GM10266 (cell line): ENCODE measurements at regions not wholly inside any gene's neighbourhood (a gene's known extent, or its start where the extent isn't known, plus 50 kb on each side); places are given as distances from the start of the nearest gene placed in this dataset.

ENCODE experiments used
- DNase-seq: peaks from one replicate; pipeline ENCODE4 v3.0.0; 2012; ENCODE audit errors: extremely low spot score
- TF ChIP-seq, protein P1 (sequence below): IDR thresholded peaks from 2 replicates; pipeline ENCODE4 v1.5.1; 2012; ENCODE audit warnings: mild to moderate bottlenecking, low read depth; ENCODE audit not compliant: control insufficient read depth, insufficient read depth; ENCODE audit errors: missing control alignments

DNA sequence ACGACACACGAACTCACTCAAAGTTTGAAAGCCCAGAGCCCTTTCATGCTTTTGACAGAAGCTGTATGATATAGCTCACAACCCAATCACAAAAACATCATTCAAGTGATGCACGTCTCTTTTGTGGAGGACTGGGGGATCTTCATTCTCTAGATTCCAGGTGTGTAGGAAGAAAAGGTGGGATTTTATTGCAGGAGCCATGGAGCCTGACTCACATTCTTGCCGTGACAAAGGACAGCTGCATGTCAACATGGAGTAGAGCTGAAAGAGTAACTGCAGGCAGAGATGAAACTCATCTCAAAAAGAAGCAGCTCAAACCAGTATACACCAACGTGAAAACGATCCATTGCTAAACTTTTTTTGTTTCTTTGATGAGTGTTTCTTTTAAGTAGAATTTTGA lies 50.9 kb upstream of the PDE1A start:
- DNase-seq = no peak
- TF ChIP-seq, protein P1, sequence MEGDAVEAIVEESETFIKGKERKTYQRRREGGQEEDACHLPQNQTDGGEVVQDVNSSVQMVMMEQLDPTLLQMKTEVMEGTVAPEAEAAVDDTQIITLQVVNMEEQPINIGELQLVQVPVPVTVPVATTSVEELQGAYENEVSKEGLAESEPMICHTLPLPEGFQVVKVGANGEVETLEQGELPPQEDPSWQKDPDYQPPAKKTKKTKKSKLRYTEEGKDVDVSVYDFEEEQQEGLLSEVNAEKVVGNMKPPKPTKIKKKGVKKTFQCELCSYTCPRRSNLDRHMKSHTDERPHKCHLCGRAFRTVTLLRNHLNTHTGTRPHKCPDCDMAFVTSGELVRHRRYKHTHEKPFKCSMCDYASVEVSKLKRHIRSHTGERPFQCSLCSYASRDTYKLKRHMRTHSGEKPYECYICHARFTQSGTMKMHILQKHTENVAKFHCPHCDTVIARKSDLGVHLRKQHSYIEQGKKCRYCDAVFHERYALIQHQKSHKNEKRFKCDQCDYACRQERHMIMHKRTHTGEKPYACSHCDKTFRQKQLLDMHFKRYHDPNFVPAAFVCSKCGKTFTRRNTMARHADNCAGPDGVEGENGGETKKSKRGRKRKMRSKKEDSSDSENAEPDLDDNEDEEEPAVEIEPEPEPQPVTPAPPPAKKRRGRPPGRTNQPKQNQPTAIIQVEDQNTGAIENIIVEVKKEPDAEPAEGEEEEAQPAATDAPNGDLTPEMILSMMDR = no peak

DNA sequence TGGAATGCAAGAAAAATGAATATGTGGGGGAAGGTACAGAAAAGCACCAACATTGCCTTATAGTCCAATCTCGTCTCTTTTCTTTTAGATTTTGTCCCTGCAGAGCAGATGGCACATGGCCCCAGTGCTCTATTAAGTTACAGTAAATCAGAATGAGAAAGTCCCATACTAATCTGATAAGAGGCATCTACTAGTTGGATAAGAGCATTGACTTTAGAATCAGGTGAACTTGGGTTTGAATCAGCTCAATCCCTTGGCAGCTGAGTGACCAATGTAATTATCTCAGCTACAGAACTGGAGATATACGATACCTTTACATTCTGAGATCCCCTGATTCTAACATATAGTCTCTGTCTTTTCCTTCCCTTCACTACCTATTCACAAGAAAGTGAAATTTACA lies 54.8 kb upstream of the PDE1A start:
- TF ChIP-seq, protein P1 = no peak

DNA sequence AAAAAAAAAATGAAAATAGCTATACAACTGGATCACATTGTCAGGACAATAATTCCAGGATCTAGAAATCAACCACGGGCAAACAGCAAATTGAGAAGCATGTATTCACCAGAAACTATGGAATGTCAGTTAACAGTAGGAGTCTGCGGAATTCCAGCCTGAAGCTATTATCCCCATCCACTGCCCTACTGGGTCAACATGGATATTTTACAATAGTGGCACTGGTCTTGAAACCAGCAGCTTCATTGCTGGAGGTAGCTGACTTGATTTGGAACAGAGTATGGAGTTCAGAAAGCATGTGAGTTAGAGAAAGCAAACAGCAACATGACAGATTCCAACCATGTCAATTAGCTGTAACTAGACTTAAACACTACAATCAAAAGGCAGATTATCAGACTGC lies 55.7 kb upstream of the PDE1A start:
- TF ChIP-seq, protein P1 = no peak
- DNase-seq = no peak

More for the DNA sequence above, 54.8 kb upstream of the PDE1A start:
- DNase-seq = no peak

DNA sequence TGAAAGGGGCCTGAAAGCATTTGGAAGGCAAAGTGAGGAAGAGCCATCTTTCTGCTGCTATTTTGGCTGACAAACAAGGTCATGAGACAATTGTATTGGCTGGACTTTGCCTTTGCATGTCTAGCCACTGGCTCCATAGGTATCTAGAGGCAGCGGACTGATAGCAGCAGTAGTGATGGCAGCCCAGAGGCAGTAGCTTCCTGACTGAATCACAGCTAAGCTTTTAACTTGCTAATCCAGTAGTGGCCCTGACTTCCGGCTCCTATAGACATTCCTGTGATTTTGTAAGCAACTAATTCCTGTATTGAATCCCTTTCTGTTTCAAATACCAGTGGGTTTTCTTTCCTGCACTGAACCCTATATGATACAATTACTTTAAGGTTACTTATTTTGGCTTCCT lies 69.8 kb upstream of the PDE1A start:
- TF ChIP-seq, protein P1 = no peak
- no peak for DNase-seq

DNA sequence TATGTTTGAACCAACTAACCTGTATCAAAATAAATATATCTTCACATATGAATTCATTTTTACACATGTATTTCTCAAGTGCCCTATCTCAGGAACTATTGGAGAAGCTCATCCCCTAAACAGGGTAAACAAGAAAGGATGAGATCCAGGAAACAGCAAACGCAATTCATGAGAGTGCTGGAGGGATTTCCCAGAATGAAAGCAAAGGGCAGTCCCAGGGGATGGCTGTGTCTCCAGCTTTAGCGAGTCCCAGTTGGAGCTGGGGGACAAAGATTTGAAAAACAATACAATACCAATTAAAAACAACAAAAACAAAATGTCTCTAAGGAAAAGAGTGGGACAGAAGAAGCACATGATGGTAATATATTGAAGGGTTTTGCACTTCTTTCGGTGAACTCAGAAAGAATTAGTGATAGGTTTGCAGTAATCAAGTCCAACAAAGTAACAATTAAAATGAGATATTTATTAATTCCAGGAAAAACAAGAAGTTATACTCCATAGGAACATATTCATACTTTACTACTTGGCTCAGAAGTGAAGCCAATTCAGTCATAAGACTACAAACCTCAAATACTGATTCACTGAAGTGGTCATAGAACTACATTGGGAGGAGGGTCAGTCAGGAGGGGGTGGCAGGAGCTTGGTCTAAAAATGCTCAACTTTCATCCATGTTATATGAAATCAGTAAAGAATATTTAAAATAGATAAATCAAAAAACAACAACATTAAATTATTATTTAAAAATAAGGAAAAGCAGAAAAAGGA lies 73.1 kb upstream of the PDE1A start:
- no peak for DNase-seq
- TF ChIP-seq, protein P1 = no peak

DNA sequence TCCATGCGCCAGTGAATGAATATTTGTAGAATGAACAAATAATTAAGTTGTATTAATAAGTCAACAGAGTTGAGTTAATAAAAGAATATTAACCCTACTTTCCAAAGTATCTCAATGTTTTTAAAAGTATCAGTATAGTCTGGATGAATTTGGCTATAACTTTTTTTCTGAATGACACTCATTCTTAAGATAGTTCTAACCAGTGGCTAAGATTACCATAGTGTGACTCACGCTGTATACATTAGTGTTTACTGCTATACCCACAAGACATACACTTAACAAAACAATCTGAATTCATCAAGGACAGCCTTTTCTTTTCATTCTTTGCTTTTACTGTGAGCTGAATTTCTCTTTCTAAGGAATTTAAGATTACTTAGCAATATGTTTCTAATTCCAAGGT lies 77.0 kb upstream of the PDE1A start:
- TF ChIP-seq, protein P1 = no peak
- DNase-seq = no peak

DNA sequence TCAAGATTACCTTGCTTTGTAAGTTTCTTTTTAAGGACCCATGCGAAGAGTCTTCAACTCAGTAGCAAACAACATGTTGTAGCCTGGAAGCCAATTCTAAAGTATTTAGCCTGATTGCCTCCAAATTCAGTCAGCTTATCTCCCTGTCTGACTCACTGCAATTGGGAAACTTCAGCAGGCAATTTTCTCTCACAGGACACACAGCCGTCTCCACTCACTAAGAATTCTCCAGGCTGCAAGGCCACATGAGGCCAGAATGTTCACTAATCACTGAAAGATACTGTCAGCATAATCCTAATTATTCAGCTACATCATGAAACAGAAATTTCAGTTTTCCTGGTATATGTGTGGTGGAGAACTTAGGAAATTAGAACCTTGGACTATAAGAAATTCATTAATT lies 78.1 kb upstream of the PDE1A start:
- DNase-seq = no peak
- TF ChIP-seq, protein P1 = no peak
